B cell (primary cell): ENCODE measurements at regions not wholly inside any gene's neighbourhood (a gene's known extent, or its start where the extent isn't known, plus 50 kb on each side); places are given as distances from the start of the nearest gene placed in this dataset.

ENCODE experiments used
- EZH2 ChIP-seq: IDR thresholded peaks from 2 replicates; pipeline ENCODE4 v1.6.1; 2012; ENCODE audit warnings: borderline replicate concordance, low read depth, mild to moderate bottlenecking, moderate library complexity, low read length; ENCODE audit not compliant: insufficient read depth, poor library complexity, severe bottlenecking
- TF ChIP-seq, protein P1 (sequence below): fragments of 200-600 bp; IDR thresholded peaks from one replicate; pipeline ENCODE4 v1.8.0; 2022; ENCODE audit warnings: antibody characterized with exemption, mild to moderate bottlenecking

DNA sequence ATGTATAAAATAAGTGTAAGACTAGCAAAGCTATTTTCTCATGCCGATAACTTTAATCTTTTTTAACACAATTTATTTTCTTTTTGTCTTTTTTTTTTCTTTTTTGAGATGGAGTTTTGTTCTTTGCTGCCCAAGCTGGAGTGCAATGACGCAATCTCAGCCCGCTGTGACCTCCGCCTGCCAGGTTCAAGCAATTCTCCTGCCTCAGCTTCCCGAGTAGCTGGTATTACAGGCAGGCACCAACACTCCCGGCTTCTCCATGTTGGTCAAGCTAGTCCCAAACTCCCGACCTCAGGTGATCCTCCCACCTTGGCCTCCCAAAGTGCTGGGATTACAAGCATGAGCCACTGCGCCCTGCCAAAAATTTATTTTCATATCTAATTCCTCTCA is 164.2 kb upstream of the SLIT2 start:
- TF ChIP-seq, protein P1, sequence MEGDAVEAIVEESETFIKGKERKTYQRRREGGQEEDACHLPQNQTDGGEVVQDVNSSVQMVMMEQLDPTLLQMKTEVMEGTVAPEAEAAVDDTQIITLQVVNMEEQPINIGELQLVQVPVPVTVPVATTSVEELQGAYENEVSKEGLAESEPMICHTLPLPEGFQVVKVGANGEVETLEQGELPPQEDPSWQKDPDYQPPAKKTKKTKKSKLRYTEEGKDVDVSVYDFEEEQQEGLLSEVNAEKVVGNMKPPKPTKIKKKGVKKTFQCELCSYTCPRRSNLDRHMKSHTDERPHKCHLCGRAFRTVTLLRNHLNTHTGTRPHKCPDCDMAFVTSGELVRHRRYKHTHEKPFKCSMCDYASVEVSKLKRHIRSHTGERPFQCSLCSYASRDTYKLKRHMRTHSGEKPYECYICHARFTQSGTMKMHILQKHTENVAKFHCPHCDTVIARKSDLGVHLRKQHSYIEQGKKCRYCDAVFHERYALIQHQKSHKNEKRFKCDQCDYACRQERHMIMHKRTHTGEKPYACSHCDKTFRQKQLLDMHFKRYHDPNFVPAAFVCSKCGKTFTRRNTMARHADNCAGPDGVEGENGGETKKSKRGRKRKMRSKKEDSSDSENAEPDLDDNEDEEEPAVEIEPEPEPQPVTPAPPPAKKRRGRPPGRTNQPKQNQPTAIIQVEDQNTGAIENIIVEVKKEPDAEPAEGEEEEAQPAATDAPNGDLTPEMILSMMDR: no peak
- TF ChIP-seq EZH2: no peak
